ENCODE measurements at regions not wholly inside any gene's neighbourhood (a gene's known extent, or its start where the extent isn't known, plus 50 kb on each side); places are given as distances from the start of the nearest gene placed in this dataset.

GRCh38 chr5:5633579-5633978, 211.1 kb downstream of the ICE1 start:
- ATAC-seq = no peak
- Histone ChIP-seq H3K4me2 (ENCODE audit: low read length) (no peak overlapping the region), H3K4me3 (ENCODE audit: low read length) (no peak overlapping the region), H3F3A (ENCODE audit: low read length, unreplicated experiment) (no peaks in the 10 kb centered on the region), H3K79me2 (ENCODE audit: low read length) (no peaks in the 10 kb centered on the region), H3K27me3 (ENCODE audit: low read length) (peaks cover 100% of the 10 kb centered on the region), H3K36me3 (ENCODE audit: low read depth, low read length) (no peaks in the 10 kb centered on the region), H2AFZ (ENCODE audit: low read length) (no peak overlapping the region), H3K4me1 (ENCODE audit: insufficient read depth, low read length) (no peaks in the 10 kb centered on the region), H3K9ac (ENCODE audit: low read length) (no peak overlapping the region), H3K9me2 (replicated peaks; ENCODE audit: low read length) (no peaks in the 10 kb centered on the region), H3K9me3 (ENCODE audit: low read length) (no peaks in the 10 kb centered on the region; the same call in 1 of the 2 replicates), H4K20me1 (ENCODE audit: low read length) (no peaks in the 10 kb centered on the region), H3K27ac (ENCODE audit: low read length) (no peak overlapping the region)
- DNase-seq = no peak
- ChIA-PET POLR2A (ENCODE audit: unreplicated experiment) (no interaction called here), CTCF (no interaction called here)
- TF ChIP-seq EZH2 (IDR thresholded peaks at IDR 0.05; ENCODE audit: low read length, unreplicated experiment) = no peak
- 0 out of 2 replicates have a peak, but pooled peaks have one; percentile 24 for TF ChIP-seq CTCF (conservative IDR thresholded peaks at IDR 0.05; ENCODE audit: low read depth, low read length)
- BruUV-seq (replicated peaks) = no TSS peak
- intact Hi-C loops (cut with micrococcal nuclease) = no loop called here

- H3K9me3 ChIP-seq (ENCODE audit: low read length) = no peaks in the 10 kb centered on the region; the same call in 1 of the 2 replicates
- H3K9me2 ChIP-seq (replicated peaks; ENCODE audit: low read length) = no peaks in the 10 kb centered on the region
- TF ChIP-seq EZH2phosphoT487 (IDR thresholded peaks at IDR 0.05; ENCODE audit: borderline replicate concordance, low read length) (peak; percentile 61; the same call in 1 of the 2 replicates), EZH2 (IDR thresholded peaks at IDR 0.05; ENCODE audit: low read length, unreplicated experiment) (peak; percentile 74), CTCF (conservative IDR thresholded peaks at IDR 0.05; ENCODE audit: low read depth, low read length) (no peak)
- no TSS peak for BruUV-seq (replicated peaks)
- no peak overlapping the region for H3K9ac ChIP-seq (ENCODE audit: low read length)
- H3K36me3 ChIP-seq (ENCODE audit: low read depth, low read length) = no peaks in the 10 kb centered on the region
- H3K4me2 ChIP-seq (ENCODE audit: low read length) = no peak overlapping the region
- no peaks in the 10 kb centered on the region for H4K20me1 ChIP-seq (ENCODE audit: low read length)
- DNase-seq = no peak
- intact Hi-C loops (cut with micrococcal nuclease) = no loop called here
- no peak overlapping the region for H3K27ac ChIP-seq (ENCODE audit: low read length)
- H3K79me2 ChIP-seq (ENCODE audit: low read length) = no peaks in the 10 kb centered on the region
- H3K4me1 ChIP-seq (ENCODE audit: insufficient read depth, low read length) = no peaks in the 10 kb centered on the region
- H3F3A ChIP-seq (ENCODE audit: low read length, unreplicated experiment) = no peaks in the 10 kb centered on the region
- ChIA-PET POLR2A (ENCODE audit: unreplicated experiment) (no interaction called here), CTCF (no interaction called here)
- no peak overlapping the region for H2AFZ ChIP-seq (ENCODE audit: low read length)
- H3K27me3 ChIP-seq (ENCODE audit: low read length) = peaks cover 100% of the 10 kb centered on the region
- no peak for ATAC-seq
- H3K4me3 ChIP-seq (ENCODE audit: low read length) = no peak overlapping the region
Measured at GRCh38 chr5:5632678-5633077, 210.2 kb downstream of the ICE1 start.

- Histone ChIP-seq H3K9me3 (ENCODE audit: low read length) (peaks cover 2% of the 10 kb centered on the region; the same call in 1 of the 2 replicates), H3K4me3 (ENCODE audit: low read length) (no peak overlapping the region), H3K36me3 (ENCODE audit: low read depth, low read length) (no peaks in the 10 kb centered on the region), H3K4me2 (ENCODE audit: low read length) (no peak overlapping the region), H4K20me1 (ENCODE audit: low read length) (no peaks in the 10 kb centered on the region), H3K79me2 (ENCODE audit: low read length) (no peaks in the 10 kb centered on the region), H3K4me1 (ENCODE audit: insufficient read depth, low read length) (no peaks in the 10 kb centered on the region), H3F3A (ENCODE audit: low read length, unreplicated experiment) (no peaks in the 10 kb centered on the region), H3K27me3 (ENCODE audit: low read length) (peaks cover 77% of the 10 kb centered on the region), H2AFZ (ENCODE audit: low read length) (no peak overlapping the region), H3K9ac (ENCODE audit: low read length) (no peak overlapping the region), H3K9me2 (replicated peaks; ENCODE audit: low read length) (no peaks in the 10 kb centered on the region), H3K27ac (ENCODE audit: low read length) (no peak overlapping the region)
- DNase-seq (peak; percentile 32), ATAC-seq (no peak)
- CTCF ChIA-PET = no interaction called here
- intact Hi-C loops (cut with micrococcal nuclease) = no loop called here
- no TSS peak for BruUV-seq (replicated peaks)
- TF ChIP-seq CTCF (conservative IDR thresholded peaks at IDR 0.05; ENCODE audit: low read depth, low read length) = no peak
- TF ChIP-seq EZH2phosphoT487 (IDR thresholded peaks at IDR 0.05; ENCODE audit: borderline replicate concordance, low read length) = no peak
- no peak for TF ChIP-seq EZH2 (IDR thresholded peaks at IDR 0.05; ENCODE audit: low read length, unreplicated experiment)
- POLR2A ChIA-PET (ENCODE audit: unreplicated experiment) = no interaction called here
Measured at GRCh38 chr5:5629607-5629978, 207.1 kb downstream of the ICE1 start.

Data from PC-3 (cell line).